ENCODE measurements at regions not wholly inside any gene's neighbourhood (a gene's known extent, or its start where the extent isn't known, plus 50 kb on each side); places are given as distances from the start of the nearest gene placed in this dataset.

DNA sequence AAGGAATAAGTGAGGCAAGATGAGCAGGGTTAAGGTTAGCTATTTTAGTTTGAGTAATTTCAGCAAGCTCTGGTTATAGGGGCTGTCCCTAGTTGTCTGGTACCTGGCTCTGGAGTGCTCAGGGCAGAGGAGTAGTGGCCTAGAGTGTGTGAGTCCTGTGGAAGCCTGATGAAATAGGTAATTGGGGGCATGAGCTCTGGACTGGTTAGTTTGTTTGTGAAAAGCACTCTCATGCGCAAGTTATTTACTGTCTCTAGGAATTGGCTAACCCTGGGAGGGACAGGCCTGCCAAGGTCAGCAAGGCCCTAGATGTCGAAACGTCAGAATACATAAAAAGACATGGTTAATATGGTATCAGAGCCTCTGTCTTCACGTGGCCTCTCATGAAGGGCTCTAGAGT is 900.1 kb downstream of the PCDH17 start:
- intact Hi-C loops (cut with micrococcal nuclease): no loop called here
- POLR2A ChIA-PET: no interaction called here
- no peaks in the 10 kb centered on the region for H3K4me1 Mint-ChIP-seq (ENCODE audit: low read depth)
- no peak for DNase-seq
- TF ChIP-seq, protein P1, sequence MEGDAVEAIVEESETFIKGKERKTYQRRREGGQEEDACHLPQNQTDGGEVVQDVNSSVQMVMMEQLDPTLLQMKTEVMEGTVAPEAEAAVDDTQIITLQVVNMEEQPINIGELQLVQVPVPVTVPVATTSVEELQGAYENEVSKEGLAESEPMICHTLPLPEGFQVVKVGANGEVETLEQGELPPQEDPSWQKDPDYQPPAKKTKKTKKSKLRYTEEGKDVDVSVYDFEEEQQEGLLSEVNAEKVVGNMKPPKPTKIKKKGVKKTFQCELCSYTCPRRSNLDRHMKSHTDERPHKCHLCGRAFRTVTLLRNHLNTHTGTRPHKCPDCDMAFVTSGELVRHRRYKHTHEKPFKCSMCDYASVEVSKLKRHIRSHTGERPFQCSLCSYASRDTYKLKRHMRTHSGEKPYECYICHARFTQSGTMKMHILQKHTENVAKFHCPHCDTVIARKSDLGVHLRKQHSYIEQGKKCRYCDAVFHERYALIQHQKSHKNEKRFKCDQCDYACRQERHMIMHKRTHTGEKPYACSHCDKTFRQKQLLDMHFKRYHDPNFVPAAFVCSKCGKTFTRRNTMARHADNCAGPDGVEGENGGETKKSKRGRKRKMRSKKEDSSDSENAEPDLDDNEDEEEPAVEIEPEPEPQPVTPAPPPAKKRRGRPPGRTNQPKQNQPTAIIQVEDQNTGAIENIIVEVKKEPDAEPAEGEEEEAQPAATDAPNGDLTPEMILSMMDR (IDR thresholded peaks at IDR 0.05): no peak
- H3K27ac Mint-ChIP-seq: no peak overlapping the region
- H3K9me3 Mint-ChIP-seq: peaks cover 6% of the 10 kb centered on the region
- no peak for ATAC-seq
- H3K27me3 Mint-ChIP-seq: no peaks in the 10 kb centered on the region
- no peaks in the 10 kb centered on the region for H3K36me3 Mint-ChIP-seq (ENCODE audit: low read depth)
- H3K4me3 Mint-ChIP-seq: no peak overlapping the region
- CTCF ChIA-PET: no interaction called here

DNA sequence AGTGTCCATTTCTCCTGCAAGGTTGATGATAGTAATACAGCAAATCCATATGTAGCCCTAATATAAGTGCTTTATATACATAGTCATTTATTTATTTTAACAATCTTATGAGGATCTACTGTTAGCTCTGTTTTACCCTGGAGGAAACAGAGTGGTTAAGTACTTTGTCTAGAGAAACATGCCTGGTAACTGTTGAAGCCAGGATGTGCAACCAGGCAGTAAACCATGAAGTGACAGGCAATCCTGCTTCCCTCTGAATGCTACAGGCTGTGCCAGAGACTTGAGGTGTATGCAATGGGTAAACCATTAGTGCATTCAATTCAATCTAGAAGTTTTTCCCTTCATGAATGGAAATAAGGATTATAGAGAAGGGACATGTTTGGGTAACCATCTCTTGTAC is 911.0 kb downstream of the PCDH17 start:
- ChIA-PET POLR2A (no interaction called here), CTCF (no interaction called here)
- DNase-seq (no peak), ATAC-seq (no peak)
- Mint-ChIP-seq H3K27ac (no peak overlapping the region), H3K36me3 (ENCODE audit: low read depth) (no peaks in the 10 kb centered on the region), H3K9me3 (peaks cover 7% of the 10 kb centered on the region), H3K27me3 (no peaks in the 10 kb centered on the region), H3K4me3 (no peak overlapping the region), H3K4me1 (ENCODE audit: low read depth) (no peaks in the 10 kb centered on the region)
- intact Hi-C loops (cut with micrococcal nuclease): no loop called here
- TF ChIP-seq, protein P1 (IDR thresholded peaks at IDR 0.05): no peak

DNA sequence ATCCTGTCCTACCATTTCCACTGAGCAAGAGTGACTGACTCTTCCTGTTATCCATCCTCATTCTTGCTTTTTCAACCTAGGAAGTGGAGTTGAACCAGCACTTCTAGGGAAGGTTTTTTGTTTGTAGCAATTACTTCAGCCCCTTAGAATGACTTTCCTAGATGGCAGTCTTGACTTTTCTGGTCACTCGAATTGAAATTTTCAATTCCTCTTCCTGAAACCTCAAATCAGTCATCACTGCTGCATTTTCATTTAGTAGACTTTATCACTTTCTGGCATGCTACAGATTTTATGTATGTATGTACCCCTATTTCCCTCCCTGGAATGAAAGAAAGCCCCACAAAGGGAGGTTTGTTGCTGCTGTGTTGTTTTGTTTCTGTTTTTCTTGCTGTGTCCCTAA is 915.9 kb downstream of the PCDH17 start:
- H3K36me3 Mint-ChIP-seq (ENCODE audit: low read depth): no peaks in the 10 kb centered on the region
- ChIA-PET POLR2A (no interaction called here), CTCF (no interaction called here)
- TF ChIP-seq, protein P1 (IDR thresholded peaks at IDR 0.05): no peak
- no peak for ATAC-seq
- H3K9me3 Mint-ChIP-seq: no peaks in the 10 kb centered on the region
- no peaks in the 10 kb centered on the region for H3K4me1 Mint-ChIP-seq (ENCODE audit: low read depth)
- no peak overlapping the region for H3K4me3 Mint-ChIP-seq
- no peak for DNase-seq
- H3K27ac Mint-ChIP-seq: no peak overlapping the region
- intact Hi-C loops (cut with micrococcal nuclease): no loop called here
- no peaks in the 10 kb centered on the region for H3K27me3 Mint-ChIP-seq

DNA sequence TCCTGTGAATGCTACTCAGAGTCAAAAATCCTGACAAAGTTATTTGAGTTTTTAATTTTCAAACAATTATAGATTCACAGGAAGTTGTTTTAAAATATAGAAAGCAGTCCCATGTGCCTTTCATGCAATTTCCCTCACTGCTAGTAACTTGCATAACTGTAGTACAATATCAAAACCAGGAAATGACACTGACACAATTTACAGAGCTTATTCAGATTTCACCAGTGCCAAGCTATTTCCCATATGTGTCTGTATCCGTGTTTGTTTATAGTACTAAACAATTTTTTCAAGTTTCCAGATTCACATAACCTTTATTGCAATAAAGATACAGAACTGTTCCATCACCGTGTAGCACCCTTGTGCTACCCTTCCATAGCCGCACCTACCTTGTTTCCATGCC is 934.6 kb downstream of the PCDH17 start:
- intact Hi-C loops (cut with micrococcal nuclease): no loop called here
- Mint-ChIP-seq H3K27me3 (no peaks in the 10 kb centered on the region), H3K4me1 (ENCODE audit: low read depth) (no peaks in the 10 kb centered on the region), H3K36me3 (ENCODE audit: low read depth) (no peaks in the 10 kb centered on the region), H3K9me3 (peaks cover 6% of the 10 kb centered on the region), H3K27ac (no peak overlapping the region), H3K4me3 (no peak overlapping the region)
- ChIA-PET POLR2A (no interaction called here), CTCF (no interaction called here)
- ATAC-seq: no peak
- DNase-seq: no peak
- TF ChIP-seq, protein P1 (IDR thresholded peaks at IDR 0.05): no peak

DNA sequence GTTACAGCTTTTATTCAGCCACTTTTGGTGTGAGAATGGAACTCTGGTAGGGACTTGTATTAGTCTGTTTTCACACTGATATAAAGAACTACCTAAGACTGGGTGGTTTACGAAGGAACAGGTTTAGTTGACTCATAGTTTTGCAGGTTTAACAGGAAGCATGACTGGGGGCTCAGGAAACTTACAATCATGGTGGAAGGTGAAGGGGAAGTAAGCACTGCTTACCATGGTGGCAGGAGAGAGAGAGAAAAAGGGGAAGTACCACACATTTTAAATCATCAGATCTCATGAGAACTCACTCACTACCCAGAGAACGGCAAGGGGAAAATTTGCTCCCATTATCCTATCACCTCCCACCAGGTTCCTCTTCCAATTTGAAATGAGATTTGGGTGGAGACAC is 942.2 kb downstream of the PCDH17 start:
- Mint-ChIP-seq H3K4me1 (ENCODE audit: low read depth) (no peaks in the 10 kb centered on the region), H3K4me3 (no peak overlapping the region), H3K36me3 (ENCODE audit: low read depth) (no peaks in the 10 kb centered on the region), H3K9me3 (peaks cover 18% of the 10 kb centered on the region), H3K27ac (no peak overlapping the region), H3K27me3 (no peaks in the 10 kb centered on the region)
- POLR2A ChIA-PET: no interaction called here
- intact Hi-C loops (cut with micrococcal nuclease): no loop called here
- DNase-seq (no peak), ATAC-seq (no peak)
- TF ChIP-seq, protein P1 (IDR thresholded peaks at IDR 0.05): no peak
- CTCF ChIA-PET: no interaction called here

All from activated CD8-positive, alpha-beta T cell treated with anti-CD3 and anti-CD28 coated beads for 36 hours (primary cell).